ENCODE measurements at regions not wholly inside any gene's neighbourhood (a gene's known extent, or its start where the extent isn't known, plus 50 kb on each side); places are given as distances from the start of the nearest gene placed in this dataset.

DNA sequence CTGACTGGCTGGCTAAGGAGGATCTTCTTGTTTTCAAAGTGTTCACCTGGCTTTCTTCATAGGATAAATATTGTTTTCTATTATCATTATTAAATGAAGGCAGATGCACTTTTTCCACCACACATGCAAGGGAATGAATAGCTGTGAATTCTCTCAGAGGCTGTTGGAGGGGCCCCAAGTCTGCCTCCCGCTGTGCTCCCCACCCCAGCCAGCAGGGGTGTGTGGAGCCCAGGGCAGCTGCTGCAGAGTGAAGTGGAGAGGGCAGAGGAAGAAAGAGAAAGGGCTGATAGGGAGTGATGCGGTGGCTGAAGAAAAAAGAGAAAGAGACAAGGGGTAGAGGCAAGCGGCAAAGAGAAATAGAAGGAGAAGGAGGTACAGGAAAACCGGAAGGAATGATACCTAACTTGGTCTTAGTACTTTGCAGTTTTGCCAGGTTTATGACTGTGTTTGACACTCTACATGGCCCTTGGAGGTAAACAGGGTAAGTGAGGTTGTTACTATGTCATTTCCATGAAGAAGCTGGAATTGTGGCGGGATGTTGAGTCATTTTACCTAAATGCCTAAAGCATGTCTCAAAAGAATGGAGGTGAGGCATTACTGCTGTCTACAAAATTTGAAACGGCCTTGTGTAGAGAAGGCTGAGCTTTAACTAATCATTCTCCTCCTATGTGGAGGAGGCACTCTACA, 145.7 kb upstream of the B3GAT1 start:
- Histone ChIP-seq H3K27me3 (ENCODE audit: insufficient read depth, low read length) (no peaks in the 10 kb centered on the region), H2AFZ (ENCODE audit: low read depth, low read length) (no peak overlapping the region), H3K36me3 (ENCODE audit: insufficient read depth, low read length) (no peaks in the 10 kb centered on the region), H3K4me3 (ENCODE audit: insufficient read depth, low read depth, low read length) (no peak overlapping the region), H3K27ac (ENCODE audit: low read depth, low read length) (no peak overlapping the region), H3K79me2 (ENCODE audit: insufficient read depth, low read length) (no peaks in the 10 kb centered on the region), H3K9me3 (ENCODE audit: insufficient read depth, low read depth, low read length) (peaks cover 2% of the 10 kb centered on the region), H3K4me2 (ENCODE audit: low read length) (no peak overlapping the region), H4K20me1 (ENCODE audit: insufficient read depth, low read length) (no peaks in the 10 kb centered on the region), H3K4me1 (ENCODE audit: insufficient read depth, low read length) (no peaks in the 10 kb centered on the region), H3K9ac (ENCODE audit: low read length) (no peak overlapping the region)
- TF ChIP-seq EZH2 (IDR thresholded peaks at IDR 0.05; ENCODE audit: insufficient read depth, low read length) (no peak), CTCF (IDR thresholded peaks at IDR 0.05; ENCODE audit: insufficient read depth, low read depth, low read length) (no peak)
- H3K27ac Mint-ChIP-seq (ENCODE audit: unreplicated experiment) = no peak overlapping the region
- peaks cover 55% of the 10 kb centered on the region for H3K27me3 Mint-ChIP-seq (ENCODE audit: low read depth, unreplicated experiment)
- peaks cover 25% of the 10 kb centered on the region for H3K4me1 Mint-ChIP-seq (ENCODE audit: low read depth, unreplicated experiment)
- peaks cover 2% of the 10 kb centered on the region for H3K36me3 Mint-ChIP-seq (ENCODE audit: low read depth, unreplicated experiment)
- FAIRE-seq = no peak
- DNase-seq (ENCODE audit: low read depth) = no peak
- H3K9me3 Mint-ChIP-seq (ENCODE audit: unreplicated experiment) = no peaks in the 10 kb centered on the region
- no peak overlapping the region for H3K4me3 Mint-ChIP-seq (ENCODE audit: unreplicated experiment)

GRCh38 chr11:134556186-134556585, 144.1 kb upstream of the B3GAT1 start:
- Histone ChIP-seq H2AFZ (ENCODE audit: low read depth, low read length) (no peak overlapping the region), H3K27ac (ENCODE audit: low read depth, low read length) (no peak overlapping the region), H3K4me2 (ENCODE audit: low read length) (no peak overlapping the region), H3K79me2 (ENCODE audit: insufficient read depth, low read length) (no peaks in the 10 kb centered on the region), H3K9me3 (ENCODE audit: insufficient read depth, low read depth, low read length) (peaks cover 2% of the 10 kb centered on the region), H3K27me3 (ENCODE audit: insufficient read depth, low read length) (no peaks in the 10 kb centered on the region), H3K36me3 (ENCODE audit: insufficient read depth, low read length) (no peaks in the 10 kb centered on the region), H3K4me3 (ENCODE audit: insufficient read depth, low read depth, low read length) (no peak overlapping the region), H3K9ac (ENCODE audit: low read length) (no peak overlapping the region), H4K20me1 (ENCODE audit: insufficient read depth, low read length) (no peaks in the 10 kb centered on the region), H3K4me1 (ENCODE audit: insufficient read depth, low read length) (no peaks in the 10 kb centered on the region)
- no peak for TF ChIP-seq EZH2 (IDR thresholded peaks at IDR 0.05; ENCODE audit: insufficient read depth, low read length)
- TF ChIP-seq CTCF (IDR thresholded peaks at IDR 0.05; ENCODE audit: insufficient read depth, low read depth, low read length) = no peak
- H3K4me3 Mint-ChIP-seq (ENCODE audit: unreplicated experiment) = no peak overlapping the region
- no peak overlapping the region for H3K27ac Mint-ChIP-seq (ENCODE audit: unreplicated experiment)
- peaks cover 2% of the 10 kb centered on the region for H3K36me3 Mint-ChIP-seq (ENCODE audit: low read depth, unreplicated experiment)
- DNase-seq (ENCODE audit: low read depth) (no peak), FAIRE-seq (no peak)
- H3K4me1 Mint-ChIP-seq (ENCODE audit: low read depth, unreplicated experiment) = peaks cover 12% of the 10 kb centered on the region
- H3K27me3 Mint-ChIP-seq (ENCODE audit: low read depth, unreplicated experiment) = peaks cover 64% of the 10 kb centered on the region
- H3K9me3 Mint-ChIP-seq (ENCODE audit: unreplicated experiment) = no peaks in the 10 kb centered on the region

DNA sequence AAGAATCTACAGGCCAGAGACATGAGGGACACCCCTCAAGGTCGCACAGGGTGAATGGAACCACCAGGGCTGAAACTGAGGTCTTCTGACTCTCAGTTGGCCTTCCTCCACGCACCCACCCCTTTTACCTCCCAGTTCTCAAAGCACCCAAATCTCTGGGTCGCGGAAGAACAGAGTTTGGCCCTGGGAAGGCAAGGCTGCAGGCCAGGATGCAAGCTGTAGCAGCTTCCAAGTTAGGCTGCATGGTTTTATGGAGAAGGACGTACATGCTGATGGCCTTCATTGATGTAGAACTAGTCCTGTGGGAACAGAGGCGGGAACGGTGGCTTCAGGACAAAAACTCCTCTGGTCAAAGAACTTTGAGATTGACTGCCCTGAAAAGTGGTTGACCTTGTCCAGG, 143.5 kb upstream of the B3GAT1 start:
- FAIRE-seq (no peak), DNase-seq (ENCODE audit: low read depth) (no peak)
- Histone ChIP-seq H3K79me2 (ENCODE audit: insufficient read depth, low read length) (no peaks in the 10 kb centered on the region), H3K9me3 (ENCODE audit: insufficient read depth, low read depth, low read length) (peaks cover 2% of the 10 kb centered on the region), H3K4me3 (ENCODE audit: insufficient read depth, low read depth, low read length) (no peak overlapping the region), H3K9ac (ENCODE audit: low read length) (no peak overlapping the region), H2AFZ (ENCODE audit: low read depth, low read length) (no peak overlapping the region), H3K4me1 (ENCODE audit: insufficient read depth, low read length) (no peaks in the 10 kb centered on the region), H4K20me1 (ENCODE audit: insufficient read depth, low read length) (no peaks in the 10 kb centered on the region), H3K4me2 (ENCODE audit: low read length) (no peak overlapping the region), H3K36me3 (ENCODE audit: insufficient read depth, low read length) (no peaks in the 10 kb centered on the region), H3K27me3 (ENCODE audit: insufficient read depth, low read length) (no peaks in the 10 kb centered on the region), H3K27ac (ENCODE audit: low read depth, low read length) (no peak overlapping the region)
- Mint-ChIP-seq H3K9me3 (ENCODE audit: unreplicated experiment) (peaks cover 5% of the 10 kb centered on the region), H3K4me3 (ENCODE audit: unreplicated experiment) (no peak overlapping the region), H3K36me3 (ENCODE audit: low read depth, unreplicated experiment) (peaks cover 2% of the 10 kb centered on the region), H3K27me3 (ENCODE audit: low read depth, unreplicated experiment) (peaks cover 68% of the 10 kb centered on the region), H3K27ac (ENCODE audit: unreplicated experiment) (no peak overlapping the region), H3K4me1 (ENCODE audit: low read depth, unreplicated experiment) (peaks cover 7% of the 10 kb centered on the region)
- TF ChIP-seq EZH2 (IDR thresholded peaks at IDR 0.05; ENCODE audit: insufficient read depth, low read length) = no peak
- TF ChIP-seq CTCF (IDR thresholded peaks at IDR 0.05; ENCODE audit: insufficient read depth, low read depth, low read length) = no peak

Data from astrocyte (in vitro differentiated cells and primary cell).